ENCODE measurements at regions not wholly inside any gene's neighbourhood (a gene's known extent, or its start where the extent isn't known, plus 50 kb on each side); places are given as distances from the start of the nearest gene placed in this dataset.
A peak's percentile ranks its signal among the peaks of the same experiment; 100 is the strongest.

DNA sequence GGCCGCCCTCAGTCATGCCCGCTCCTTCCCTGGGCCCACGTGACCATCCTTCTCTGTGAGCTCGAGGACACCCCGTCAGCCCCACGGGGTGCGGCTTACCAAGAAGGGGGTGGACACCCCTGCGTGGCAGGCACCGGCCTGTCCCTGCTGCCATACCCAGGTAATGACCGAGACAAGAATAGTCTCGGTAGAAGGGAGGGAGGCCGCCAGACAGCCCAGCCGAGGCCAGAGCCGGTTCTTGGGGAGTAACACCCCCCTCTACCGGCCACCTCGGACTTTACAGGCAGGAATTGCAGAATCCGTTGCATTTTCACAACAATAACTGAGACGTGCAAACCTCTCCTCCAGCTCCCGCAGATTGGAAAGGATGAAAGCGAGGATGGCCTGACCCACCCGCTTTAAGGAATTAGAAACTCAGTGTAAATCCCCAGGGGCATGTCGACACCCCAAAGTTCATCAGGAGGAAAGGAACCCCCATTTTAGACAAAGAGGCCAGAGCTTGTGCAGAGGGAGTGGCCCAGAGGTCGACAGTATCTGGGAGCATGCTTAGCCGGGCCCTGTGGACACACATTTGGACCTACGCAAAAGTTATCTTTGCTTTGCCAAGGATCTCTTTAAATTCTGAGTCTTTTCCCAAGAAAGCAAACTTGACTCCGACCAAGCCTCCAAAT, 60.1 kb upstream of the GLI2 start (continued):
- TF ChIP-seq, protein P1, sequence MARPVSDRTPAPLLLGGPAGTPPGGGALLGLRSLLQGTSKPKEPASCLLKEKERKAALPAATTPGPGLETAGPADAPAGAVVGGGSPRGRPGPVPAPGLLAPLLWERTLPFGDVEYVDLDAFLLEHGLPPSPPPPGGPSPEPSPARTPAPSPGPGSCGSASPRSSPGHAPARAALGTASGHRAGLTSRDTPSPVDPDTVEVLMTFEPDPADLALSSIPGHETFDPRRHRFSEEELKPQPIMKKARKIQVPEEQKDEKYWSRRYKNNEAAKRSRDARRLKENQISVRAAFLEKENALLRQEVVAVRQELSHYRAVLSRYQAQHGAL (CRISPR knock-in tag; IDR thresholded peaks at IDR 0.05; ENCODE audit: not compliant biosample characterization), result no peak
- TF ChIP-seq ELF1 (CRISPR knock-in tag; IDR thresholded peaks at IDR 0.05) (no peak), ZNF570 (CRISPR knock-in tag; IDR thresholded peaks at IDR 0.05; ENCODE audit: borderline replicate concordance) (no peak), ZNF274 (CRISPR knock-in tag; IDR thresholded peaks at IDR 0.05) (0 out of 2 replicates have a peak, but pooled peaks have one; percentile 65), ZNF501 (CRISPR knock-in tag; IDR thresholded peaks at IDR 0.05) (no peak), ZNF607 (CRISPR knock-in tag; IDR thresholded peaks at IDR 0.05; ENCODE audit: borderline replicate concordance) (no peak), THYN1 (CRISPR knock-in tag; IDR thresholded peaks at IDR 0.05; ENCODE audit: borderline replicate concordance, low read depth) (no peak), MED13 (CRISPR knock-in tag; IDR thresholded peaks at IDR 0.05) (0 out of 2 replicates have a peak, but pooled peaks have one; percentile 34), EZH2 (conservative IDR thresholded peaks at IDR 0.05; ENCODE audit: low read depth, low read length) (no peak), SMAD3 (CRISPR knock-in tag; IDR thresholded peaks at IDR 0.05) (no peak), POLR2AphosphoS2 (IDR thresholded peaks at IDR 0.05; ENCODE audit: low read depth, low read length) (no peak), SP140L (CRISPR knock-in tag; IDR thresholded peaks at IDR 0.05; ENCODE audit: borderline replicate concordance) (0 out of 2 replicates have a peak, but pooled peaks have one; percentile 76), XRCC5 (optimal IDR thresholded peaks at IDR 0.05; ENCODE audit: low read length) (peak; percentile 79), HOXA7 (CRISPR knock-in tag; IDR thresholded peaks at IDR 0.05) (no peak)
- TF ChIP-seq, protein P2, sequence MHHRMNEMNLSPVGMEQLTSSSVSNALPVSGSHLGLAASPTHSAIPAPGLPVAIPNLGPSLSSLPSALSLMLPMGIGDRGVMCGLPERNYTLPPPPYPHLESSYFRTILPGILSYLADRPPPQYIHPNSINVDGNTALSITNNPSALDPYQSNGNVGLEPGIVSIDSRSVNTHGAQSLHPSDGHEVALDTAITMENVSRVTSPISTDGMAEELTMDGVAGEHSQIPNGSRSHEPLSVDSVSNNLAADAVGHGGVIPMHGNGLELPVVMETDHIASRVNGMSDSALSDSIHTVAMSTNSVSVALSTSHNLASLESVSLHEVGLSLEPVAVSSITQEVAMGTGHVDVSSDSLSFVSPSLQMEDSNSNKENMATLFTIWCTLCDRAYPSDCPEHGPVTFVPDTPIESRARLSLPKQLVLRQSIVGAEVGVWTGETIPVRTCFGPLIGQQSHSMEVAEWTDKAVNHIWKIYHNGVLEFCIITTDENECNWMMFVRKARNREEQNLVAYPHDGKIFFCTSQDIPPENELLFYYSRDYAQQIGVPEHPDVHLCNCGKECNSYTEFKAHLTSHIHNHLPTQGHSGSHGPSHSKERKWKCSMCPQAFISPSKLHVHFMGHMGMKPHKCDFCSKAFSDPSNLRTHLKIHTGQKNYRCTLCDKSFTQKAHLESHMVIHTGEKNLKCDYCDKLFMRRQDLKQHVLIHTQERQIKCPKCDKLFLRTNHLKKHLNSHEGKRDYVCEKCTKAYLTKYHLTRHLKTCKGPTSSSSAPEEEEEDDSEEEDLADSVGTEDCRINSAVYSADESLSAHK (CRISPR knock-in tag; IDR thresholded peaks at IDR 0.05; ENCODE audit: borderline replicate concordance), result no peak
- TF ChIP-seq, protein P3, sequence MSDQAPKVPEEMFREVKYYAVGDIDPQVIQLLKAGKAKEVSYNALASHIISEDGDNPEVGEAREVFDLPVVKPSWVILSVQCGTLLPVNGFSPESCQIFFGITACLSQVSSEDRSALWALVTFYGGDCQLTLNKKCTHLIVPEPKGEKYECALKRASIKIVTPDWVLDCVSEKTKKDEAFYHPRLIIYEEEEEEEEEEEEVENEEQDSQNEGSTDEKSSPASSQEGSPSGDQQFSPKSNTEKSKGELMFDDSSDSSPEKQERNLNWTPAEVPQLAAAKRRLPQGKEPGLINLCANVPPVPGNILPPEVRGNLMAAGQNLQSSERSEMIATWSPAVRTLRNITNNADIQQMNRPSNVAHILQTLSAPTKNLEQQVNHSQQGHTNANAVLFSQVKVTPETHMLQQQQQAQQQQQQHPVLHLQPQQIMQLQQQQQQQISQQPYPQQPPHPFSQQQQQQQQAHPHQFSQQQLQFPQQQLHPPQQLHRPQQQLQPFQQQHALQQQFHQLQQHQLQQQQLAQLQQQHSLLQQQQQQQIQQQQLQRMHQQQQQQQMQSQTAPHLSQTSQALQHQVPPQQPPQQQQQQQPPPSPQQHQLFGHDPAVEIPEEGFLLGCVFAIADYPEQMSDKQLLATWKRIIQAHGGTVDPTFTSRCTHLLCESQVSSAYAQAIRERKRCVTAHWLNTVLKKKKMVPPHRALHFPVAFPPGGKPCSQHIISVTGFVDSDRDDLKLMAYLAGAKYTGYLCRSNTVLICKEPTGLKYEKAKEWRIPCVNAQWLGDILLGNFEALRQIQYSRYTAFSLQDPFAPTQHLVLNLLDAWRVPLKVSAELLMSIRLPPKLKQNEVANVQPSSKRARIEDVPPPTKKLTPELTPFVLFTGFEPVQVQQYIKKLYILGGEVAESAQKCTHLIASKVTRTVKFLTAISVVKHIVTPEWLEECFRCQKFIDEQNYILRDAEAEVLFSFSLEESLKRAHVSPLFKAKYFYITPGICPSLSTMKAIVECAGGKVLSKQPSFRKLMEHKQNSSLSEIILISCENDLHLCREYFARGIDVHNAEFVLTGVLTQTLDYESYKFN (CRISPR knock-in tag; conservative IDR thresholded peaks at IDR 0.05), result no peak
- TF ChIP-seq, protein P4, sequence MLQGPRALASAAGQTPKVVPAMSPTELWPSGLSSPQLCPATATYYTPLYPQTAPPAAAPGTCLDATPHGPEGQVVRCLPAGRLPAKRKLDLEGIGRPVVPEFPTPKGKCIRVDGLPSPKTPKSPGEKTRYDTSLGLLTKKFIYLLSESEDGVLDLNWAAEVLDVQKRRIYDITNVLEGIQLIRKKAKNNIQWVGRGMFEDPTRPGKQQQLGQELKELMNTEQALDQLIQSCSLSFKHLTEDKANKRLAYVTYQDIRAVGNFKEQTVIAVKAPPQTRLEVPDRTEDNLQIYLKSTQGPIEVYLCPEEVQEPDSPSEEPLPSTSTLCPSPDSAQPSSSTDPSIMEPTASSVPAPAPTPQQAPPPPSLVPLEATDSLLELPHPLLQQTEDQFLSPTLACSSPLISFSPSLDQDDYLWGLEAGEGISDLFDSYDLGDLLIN (CRISPR knock-in tag; IDR thresholded peaks at IDR 0.05; ENCODE audit: borderline replicate concordance), result no peak
- TF ChIP-seq, protein P5, sequence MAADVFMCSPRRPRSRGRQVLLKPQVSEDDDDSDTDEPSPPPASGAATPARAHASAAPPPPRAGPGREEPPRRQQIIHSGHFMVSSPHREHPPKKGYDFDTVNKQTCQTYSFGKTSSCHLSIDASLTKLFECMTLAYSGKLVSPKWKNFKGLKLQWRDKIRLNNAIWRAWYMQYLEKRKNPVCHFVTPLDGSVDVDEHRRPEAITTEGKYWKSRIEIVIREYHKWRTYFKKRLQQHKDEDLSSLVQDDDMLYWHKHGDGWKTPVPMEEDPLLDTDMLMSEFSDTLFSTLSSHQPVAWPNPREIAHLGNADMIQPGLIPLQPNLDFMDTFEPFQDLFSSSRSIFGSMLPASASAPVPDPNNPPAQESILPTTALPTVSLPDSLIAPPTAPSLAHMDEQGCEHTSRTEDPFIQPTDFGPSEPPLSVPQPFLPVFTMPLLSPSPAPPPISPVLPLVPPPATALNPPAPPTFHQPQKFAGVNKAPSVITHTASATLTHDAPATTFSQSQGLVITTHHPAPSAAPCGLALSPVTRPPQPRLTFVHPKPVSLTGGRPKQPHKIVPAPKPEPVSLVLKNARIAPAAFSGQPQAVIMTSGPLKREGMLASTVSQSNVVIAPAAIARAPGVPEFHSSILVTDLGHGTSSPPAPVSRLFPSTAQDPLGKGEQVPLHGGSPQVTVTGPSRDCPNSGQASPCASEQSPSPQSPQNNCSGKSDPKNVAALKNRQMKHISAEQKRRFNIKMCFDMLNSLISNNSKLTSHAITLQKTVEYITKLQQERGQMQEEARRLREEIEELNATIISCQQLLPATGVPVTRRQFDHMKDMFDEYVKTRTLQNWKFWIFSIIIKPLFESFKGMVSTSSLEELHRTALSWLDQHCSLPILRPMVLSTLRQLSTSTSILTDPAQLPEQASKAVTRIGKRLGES (CRISPR knock-in tag; IDR thresholded peaks at IDR 0.05; ENCODE audit: borderline replicate concordance), result no peak
